Thyroid gland (tissue), 4 donors: ENCODE measurements at regions not wholly inside any gene's neighbourhood (a gene's known extent, or its start where the extent isn't known, plus 50 kb on each side); places are given as distances from the start of the nearest gene placed in this dataset.

Source experiments
- DNase-seq, 2 donors: peaks; one replicate each; pipeline ENCODE4 v3.0.0-alpha.2; 2019
- H3K27ac ChIP-seq, 3 donors: fragments of 200-600 bp; sonication (generic); 1 replicate in 2 of 3; 2 replicates in 1 of 3; pipeline ENCODE4 v1.5.1; 2016 to 2019; ENCODE audit warnings: mild to moderate bottlenecking in 1 of 3, moderate library complexity in 1 of 3
- H3K27me3 ChIP-seq: fragments of 200-600 bp; sonication (generic); one replicate; pipeline ENCODE4 v1.5.1; 2019
- H3K36me3 ChIP-seq, 2 donors: fragments of 200-600 bp; sonication (generic); one replicate each; pipeline ENCODE4 v1.5.1; 2016 to 2019
- H3K4me1 ChIP-seq, 2 donors: fragments of 200-600 bp; sonication (generic); one replicate each; pipeline ENCODE4 v1.5.1; 2017 to 2019
- H3K4me3 ChIP-seq, 3 donors: fragments of 200-600 bp; sonication (generic); replicated peaks in 1 of 3; 1 replicate in 2 of 3; 2 replicates in 1 of 3; pipeline ENCODE4 v1.5.1; 2016; ENCODE audit warnings: mild to moderate bottlenecking in 1 of 3
- H3K9me3 ChIP-seq: fragments of 200-600 bp; sonication (generic); one replicate; pipeline ENCODE4 v1.5.1; 2017
- POLR2A ChIP-seq, 2 donors: fragments of 450-650 bp; IDR thresholded peaks; one replicate each; pipeline ENCODE4 v1.6.1; 2017; ENCODE audit warnings: antibody characterized with exemption in 2 of 2, mild to moderate bottlenecking in 2 of 2, moderate library complexity in 1 of 2
- whole genome bisulfite sequencing, 2 donors: methylation state at CpG; one replicate each; pipeline ENCODE4 v1.1.5; 2017; 5-methylcytosine and 5-hydroxymethylcytosine counted together
- intact Hi-C: fragments of 100-400 bp; cut with DNase I; formaldehyde crosslinking; loops from one replicate; pipeline ENCODE4 v1.15.1; 2023
- TF ChIP-seq, protein P1 (sequence below), 6 experiments: fragments of 200-600 bp in 3 of 6; fragments of 450-650 bp in 3 of 6; sonication (generic) in 3 of 6; IDR thresholded peaks; one replicate each; pipeline ENCODE4 v1.5.1; 2016 to 2019; ENCODE audit warnings: antibody characterized with exemption in 6 of 6, mild to moderate bottlenecking in 2 of 6, inconsistent platforms in 1 of 6, moderate library complexity in 1 of 6

GRCh38 chr4:123468479-123469031, 72.0 kb downstream of the SPRY1 start:
- no peak for DNase-seq
- Histone ChIP-seq H3K4me3 (no peak overlapping the region), H3K4me1 (peaks cover 7 to 10% of the 10 kb centered on the region in 2 donors), H3K36me3 (no peaks in the 10 kb centered on the region), H3K27ac (no peak overlapping the region), H3K9me3 (no peaks in the 10 kb centered on the region), H3K27me3 (no peaks in the 10 kb centered on the region)
- no peak for TF ChIP-seq POLR2A (IDR thresholded peaks at IDR 0.05)
- TF ChIP-seq, protein P1, sequence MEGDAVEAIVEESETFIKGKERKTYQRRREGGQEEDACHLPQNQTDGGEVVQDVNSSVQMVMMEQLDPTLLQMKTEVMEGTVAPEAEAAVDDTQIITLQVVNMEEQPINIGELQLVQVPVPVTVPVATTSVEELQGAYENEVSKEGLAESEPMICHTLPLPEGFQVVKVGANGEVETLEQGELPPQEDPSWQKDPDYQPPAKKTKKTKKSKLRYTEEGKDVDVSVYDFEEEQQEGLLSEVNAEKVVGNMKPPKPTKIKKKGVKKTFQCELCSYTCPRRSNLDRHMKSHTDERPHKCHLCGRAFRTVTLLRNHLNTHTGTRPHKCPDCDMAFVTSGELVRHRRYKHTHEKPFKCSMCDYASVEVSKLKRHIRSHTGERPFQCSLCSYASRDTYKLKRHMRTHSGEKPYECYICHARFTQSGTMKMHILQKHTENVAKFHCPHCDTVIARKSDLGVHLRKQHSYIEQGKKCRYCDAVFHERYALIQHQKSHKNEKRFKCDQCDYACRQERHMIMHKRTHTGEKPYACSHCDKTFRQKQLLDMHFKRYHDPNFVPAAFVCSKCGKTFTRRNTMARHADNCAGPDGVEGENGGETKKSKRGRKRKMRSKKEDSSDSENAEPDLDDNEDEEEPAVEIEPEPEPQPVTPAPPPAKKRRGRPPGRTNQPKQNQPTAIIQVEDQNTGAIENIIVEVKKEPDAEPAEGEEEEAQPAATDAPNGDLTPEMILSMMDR (IDR thresholded peaks at IDR 0.05), result no peak
- intact Hi-C loops, result no loop called here
- 43% methylated on average over 2 of the region's 2 CpGs for WGBS, 2 donors

GRCh38 chr4:123469245-123469644, 72.7 kb downstream of the SPRY1 start:
- H3K36me3 ChIP-seq, result no peaks in the 10 kb centered on the region
- TF ChIP-seq POLR2A (IDR thresholded peaks at IDR 0.05), result no peak
- TF ChIP-seq, protein P1 (IDR thresholded peaks at IDR 0.05), result no peak
- WGBS, 2 donors, result 52 to 59% methylated on average over 3 of the region's 3 CpGs
- no peaks in the 10 kb centered on the region for H3K9me3 ChIP-seq
- intact Hi-C loops, result no loop called here
- H3K27ac ChIP-seq, result no peak overlapping the region
- no peak for DNase-seq
- peaks cover 1 to 3% of the 10 kb centered on the region in 2 donors for H3K4me1 ChIP-seq
- no peaks in the 10 kb centered on the region for H3K27me3 ChIP-seq
- no peak overlapping the region for H3K4me3 ChIP-seq

DNA sequence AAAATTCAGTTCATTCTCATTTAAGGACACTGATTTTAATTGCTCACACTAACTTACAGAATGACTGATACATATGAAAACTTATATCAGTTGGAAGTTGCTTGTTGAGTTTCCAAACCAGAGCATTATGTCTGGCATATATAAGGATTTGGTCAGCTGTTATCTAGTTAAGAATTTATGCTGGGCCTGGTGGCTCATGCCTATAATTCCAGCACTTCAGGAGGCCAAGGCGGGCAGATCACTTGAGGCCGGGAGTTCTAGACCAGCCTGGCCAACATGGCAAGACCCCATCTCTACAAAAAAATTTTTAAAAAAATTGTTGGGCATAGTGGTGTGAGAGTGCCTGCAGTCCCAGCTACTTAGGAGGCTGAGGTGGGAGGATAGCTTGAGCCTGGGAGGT, 73.1 kb downstream of the SPRY1 start:
- TF ChIP-seq, protein P1 (IDR thresholded peaks at IDR 0.05), result no peak
- TF ChIP-seq POLR2A (IDR thresholded peaks at IDR 0.05), result no peak
- Histone ChIP-seq H3K27me3 (no peaks in the 10 kb centered on the region), H3K36me3 (no peaks in the 10 kb centered on the region), H3K9me3 (no peaks in the 10 kb centered on the region), H3K4me1 (no peaks in the 10 kb centered on the region), H3K4me3 (no peak overlapping the region), H3K27ac (no peak overlapping the region)
- WGBS, 2 donors, result 100% methylated on average over 2 of the region's 2 CpGs
- no peak for DNase-seq
- intact Hi-C loops, result no loop called here

DNA sequence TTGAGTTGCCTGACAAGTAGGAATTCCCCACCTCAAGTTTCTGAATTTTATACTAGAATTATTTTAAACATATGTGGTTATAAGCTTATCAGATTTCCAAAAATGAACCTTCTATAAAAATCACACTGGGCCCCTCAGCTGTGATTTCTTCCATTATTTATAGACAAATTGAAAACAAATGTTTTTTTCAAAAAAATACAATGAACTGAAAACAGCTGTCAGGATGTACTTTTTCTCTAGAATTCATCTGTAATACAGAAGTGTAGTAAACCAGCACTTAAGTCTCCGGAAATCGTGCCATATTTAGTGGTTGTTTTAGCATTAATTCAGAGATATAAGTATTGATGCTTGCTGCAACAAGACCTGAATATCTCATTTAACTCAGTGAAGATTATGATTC, 74.0 kb downstream of the SPRY1 start:
- 93 to 94% methylated on average over 2 of the region's 2 CpGs for WGBS, 2 donors
- Histone ChIP-seq H3K36me3 (no peaks in the 10 kb centered on the region), H3K4me3 (no peak overlapping the region), H3K27ac (no peak overlapping the region), H3K9me3 (no peaks in the 10 kb centered on the region), H3K27me3 (no peaks in the 10 kb centered on the region), H3K4me1 (no peaks in the 10 kb centered on the region)
- TF ChIP-seq POLR2A (IDR thresholded peaks at IDR 0.05), result no peak
- TF ChIP-seq, protein P1 (IDR thresholded peaks at IDR 0.05), result no peak
- no peak for DNase-seq
- intact Hi-C loops, result no loop called here

GRCh38 chr4:123471655-123472369, 75.2 kb downstream of the SPRY1 start:
- intact Hi-C loops, result no loop called here
- Histone ChIP-seq H3K27ac (no peak overlapping the region), H3K9me3 (no peaks in the 10 kb centered on the region), H3K27me3 (no peaks in the 10 kb centered on the region), H3K4me3 (no peak overlapping the region), H3K36me3 (no peaks in the 10 kb centered on the region), H3K4me1 (no peaks in the 10 kb centered on the region)
- DNase-seq, result no peak
- TF ChIP-seq POLR2A (IDR thresholded peaks at IDR 0.05), result no peak
- TF ChIP-seq, protein P1 (IDR thresholded peaks at IDR 0.05), result no peak
- 68 to 89% methylated on average over 3 of the region's 3 CpGs for WGBS, 2 donors
